ENCODE measurements at regions not wholly inside any gene's neighbourhood (a gene's known extent, or its start where the extent isn't known, plus 50 kb on each side); places are given as distances from the start of the nearest gene placed in this dataset.

DNA sequence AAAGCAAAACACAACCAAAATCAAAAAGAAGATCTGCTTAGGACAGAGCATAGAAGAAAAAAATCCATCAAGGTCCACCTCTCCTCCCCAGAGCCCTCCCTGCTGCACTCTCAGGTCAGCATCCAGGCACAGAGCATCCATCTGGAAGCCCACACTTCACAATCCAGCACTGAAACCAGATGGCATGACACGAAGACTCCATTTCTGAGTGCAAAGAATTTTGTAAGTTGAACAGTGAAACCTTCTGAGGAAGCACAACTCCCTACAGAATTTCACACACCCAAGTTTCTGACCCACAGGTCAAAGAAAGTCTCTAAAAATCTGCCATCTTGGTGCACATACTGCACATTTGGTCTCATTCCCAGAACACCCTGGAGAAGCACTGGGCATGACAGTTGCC lies 128.8 kb upstream of the STXBP5 start:
- Mint-ChIP-seq H3K4me3 (ENCODE audit: unreplicated experiment) (no peak overlapping the region), H3K27me3 (ENCODE audit: insufficient read depth, unreplicated experiment) (no peaks in the 10 kb centered on the region), H3K4me1 (ENCODE audit: insufficient read depth, unreplicated experiment) (no peaks in the 10 kb centered on the region), H3K36me3 (ENCODE audit: insufficient read depth, unreplicated experiment) (no peaks in the 10 kb centered on the region), H3K27ac (ENCODE audit: low read depth, unreplicated experiment) (no peak overlapping the region), H3K9me3 (ENCODE audit: unreplicated experiment) (no peaks in the 10 kb centered on the region)
- ChIA-PET POLR2A (interaction anchor here (0.7 kb wide), 1 partner anchor 128 kb away, joined by 3 read pairs; no protein-coding TSS in a partner anchor), CTCF (no interaction called here)
- TF ChIP-seq, protein P1, sequence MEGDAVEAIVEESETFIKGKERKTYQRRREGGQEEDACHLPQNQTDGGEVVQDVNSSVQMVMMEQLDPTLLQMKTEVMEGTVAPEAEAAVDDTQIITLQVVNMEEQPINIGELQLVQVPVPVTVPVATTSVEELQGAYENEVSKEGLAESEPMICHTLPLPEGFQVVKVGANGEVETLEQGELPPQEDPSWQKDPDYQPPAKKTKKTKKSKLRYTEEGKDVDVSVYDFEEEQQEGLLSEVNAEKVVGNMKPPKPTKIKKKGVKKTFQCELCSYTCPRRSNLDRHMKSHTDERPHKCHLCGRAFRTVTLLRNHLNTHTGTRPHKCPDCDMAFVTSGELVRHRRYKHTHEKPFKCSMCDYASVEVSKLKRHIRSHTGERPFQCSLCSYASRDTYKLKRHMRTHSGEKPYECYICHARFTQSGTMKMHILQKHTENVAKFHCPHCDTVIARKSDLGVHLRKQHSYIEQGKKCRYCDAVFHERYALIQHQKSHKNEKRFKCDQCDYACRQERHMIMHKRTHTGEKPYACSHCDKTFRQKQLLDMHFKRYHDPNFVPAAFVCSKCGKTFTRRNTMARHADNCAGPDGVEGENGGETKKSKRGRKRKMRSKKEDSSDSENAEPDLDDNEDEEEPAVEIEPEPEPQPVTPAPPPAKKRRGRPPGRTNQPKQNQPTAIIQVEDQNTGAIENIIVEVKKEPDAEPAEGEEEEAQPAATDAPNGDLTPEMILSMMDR (IDR thresholded peaks at IDR 0.05; ENCODE audit: unreplicated experiment): no peak
- intact Hi-C loops (cut with micrococcal nuclease): no loop called here
- no TSS peak for BruUV-seq (replicated peaks)
- no peak for DNase-seq (ENCODE audit: unreplicated experiment)

DNA sequence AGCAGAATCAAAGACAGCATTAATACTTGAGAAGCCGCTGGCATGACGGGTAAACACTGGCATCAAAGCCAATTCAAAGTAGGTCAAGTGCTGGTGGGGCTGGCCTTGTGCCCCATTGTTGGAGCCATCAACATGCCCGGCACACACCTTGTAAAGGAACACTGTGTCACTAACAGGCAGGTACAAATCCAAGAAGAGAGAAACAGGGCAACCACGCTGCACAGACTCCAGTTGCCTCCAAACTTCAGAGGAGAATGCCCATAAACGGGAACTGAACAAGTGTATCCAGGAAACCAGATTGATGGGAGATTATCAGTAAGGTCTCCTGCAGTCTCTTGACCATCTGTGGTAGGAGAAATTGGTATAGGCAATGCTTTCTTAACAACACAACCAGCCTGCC lies 127.0 kb upstream of the STXBP5 start:
- H3K27me3 Mint-ChIP-seq (ENCODE audit: insufficient read depth, unreplicated experiment): no peaks in the 10 kb centered on the region
- H3K9me3 Mint-ChIP-seq (ENCODE audit: unreplicated experiment): no peaks in the 10 kb centered on the region

DNA sequence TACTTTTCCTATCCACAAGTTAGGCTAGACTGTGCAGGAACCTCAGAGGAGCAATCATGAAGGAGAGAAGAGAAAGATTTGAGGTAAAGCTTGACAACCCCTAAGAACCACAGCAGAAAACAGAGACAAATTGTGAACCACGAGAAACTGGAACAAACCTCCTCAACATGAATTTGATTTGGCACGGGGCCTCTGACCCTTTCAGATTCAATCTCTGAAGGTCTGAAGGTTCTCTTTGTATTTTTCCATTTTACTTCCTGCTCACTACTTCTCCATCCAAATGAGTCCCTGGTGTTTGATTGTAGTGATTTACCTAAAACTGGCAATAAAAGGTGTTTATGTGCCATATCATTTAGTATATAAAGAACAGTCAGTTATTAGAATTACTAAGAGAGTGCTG lies 126.1 kb upstream of the STXBP5 start:
- H3K27me3 Mint-ChIP-seq (ENCODE audit: insufficient read depth, unreplicated experiment): no peaks in the 10 kb centered on the region
- POLR2A ChIA-PET: interaction anchor here (1.0 kb wide), 1 partner anchor 9 kb away, joined by 3 read pairs; no protein-coding TSS in a partner anchor

More for the DNA sequence above, 127.0 kb upstream of the STXBP5 start:
- ChIA-PET CTCF (no interaction called here), POLR2A (no interaction called here)
- no TSS peak for BruUV-seq (replicated peaks)
- Mint-ChIP-seq H3K4me3 (ENCODE audit: unreplicated experiment) (no peak overlapping the region), H3K27ac (ENCODE audit: low read depth, unreplicated experiment) (no peak overlapping the region), H3K36me3 (ENCODE audit: insufficient read depth, unreplicated experiment) (no peaks in the 10 kb centered on the region), H3K4me1 (ENCODE audit: insufficient read depth, unreplicated experiment) (no peaks in the 10 kb centered on the region)
- TF ChIP-seq, protein P1 (IDR thresholded peaks at IDR 0.05; ENCODE audit: unreplicated experiment): no peak
- intact Hi-C loops (cut with micrococcal nuclease): no loop called here
- DNase-seq (ENCODE audit: unreplicated experiment): no peak

GRCh38 chr6:147078602-147079001 lies 125.6 kb upstream of the STXBP5 start:
- no TSS peak for BruUV-seq (replicated peaks)
- Mint-ChIP-seq H3K4me3 (ENCODE audit: unreplicated experiment) (no peak overlapping the region), H3K36me3 (ENCODE audit: insufficient read depth, unreplicated experiment) (no peaks in the 10 kb centered on the region), H3K27ac (ENCODE audit: low read depth, unreplicated experiment) (no peak overlapping the region), H3K9me3 (ENCODE audit: unreplicated experiment) (no peaks in the 10 kb centered on the region), H3K27me3 (ENCODE audit: insufficient read depth, unreplicated experiment) (no peaks in the 10 kb centered on the region), H3K4me1 (ENCODE audit: insufficient read depth, unreplicated experiment) (no peaks in the 10 kb centered on the region)
- TF ChIP-seq, protein P1 (IDR thresholded peaks at IDR 0.05; ENCODE audit: unreplicated experiment): no peak
- DNase-seq (ENCODE audit: unreplicated experiment): no peak
- intact Hi-C loops (cut with micrococcal nuclease): no loop called here
- CTCF ChIA-PET: no interaction called here
- POLR2A ChIA-PET: interaction anchor here (1.0 kb wide), 1 partner anchor 9 kb away, joined by 3 read pairs; no protein-coding TSS in a partner anchor

More for the DNA sequence above, 126.1 kb upstream of the STXBP5 start:
- no peak overlapping the region for H3K4me3 Mint-ChIP-seq (ENCODE audit: unreplicated experiment)
- no TSS peak for BruUV-seq (replicated peaks)
- intact Hi-C loops (cut with micrococcal nuclease): no loop called here
- H3K27ac Mint-ChIP-seq (ENCODE audit: low read depth, unreplicated experiment): no peak overlapping the region
- no peaks in the 10 kb centered on the region for H3K36me3 Mint-ChIP-seq (ENCODE audit: insufficient read depth, unreplicated experiment)
- TF ChIP-seq, protein P1 (IDR thresholded peaks at IDR 0.05; ENCODE audit: unreplicated experiment): no peak
- DNase-seq (ENCODE audit: unreplicated experiment): no peak
- CTCF ChIA-PET: no interaction called here
- H3K4me1 Mint-ChIP-seq (ENCODE audit: insufficient read depth, unreplicated experiment): no peaks in the 10 kb centered on the region
- no peaks in the 10 kb centered on the region for H3K9me3 Mint-ChIP-seq (ENCODE audit: unreplicated experiment)

Data from MCF 10A (cell line).